HG03575 (cell line): ENCODE measurements at regions not wholly inside any gene's neighbourhood (a gene's known extent, or its start where the extent isn't known, plus 50 kb on each side); places are given as distances from the start of the nearest gene placed in this dataset.

ENCODE experiments used
- ATAC-seq: cut with Tn5 transposase; IDR thresholded peaks from one replicate; pipeline ENCODE4 v1.9.1; 2021; ENCODE audit not compliant: unreplicated experiment, insufficient number of reproducible peaks, low FRiP score; ENCODE audit errors: extremely low read depth

- ATAC-seq, result no peak
Observed at GRCh38 chr7:25849500-25850184, 302.4 kb upstream of the NFE2L3 start.

- no peak for ATAC-seq
Observed at GRCh38 chr7:25850216-25850615, 301.8 kb upstream of the NFE2L3 start.

DNA sequence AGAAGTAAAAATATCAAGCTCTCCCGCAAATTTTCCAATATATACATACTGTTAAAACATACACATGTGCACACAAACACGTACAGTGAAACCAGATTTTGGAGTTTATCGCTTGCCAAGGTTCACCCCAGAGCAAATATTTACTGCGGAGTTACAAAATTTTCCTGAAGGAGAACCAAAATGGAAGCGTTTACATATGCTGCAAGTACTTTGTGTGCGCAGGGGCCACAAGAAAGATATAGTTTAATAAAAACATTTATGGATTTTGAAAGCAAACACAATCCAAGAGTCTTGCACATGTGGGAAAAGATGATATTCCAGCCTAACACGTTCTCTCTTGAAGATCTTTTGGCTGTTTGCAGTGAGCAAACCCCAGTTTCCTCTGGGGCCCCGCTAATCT, 301.3 kb upstream of the NFE2L3 start:
- ATAC-seq, result no peak

- no peak for ATAC-seq
Observed at GRCh38 chr7:25851332-25852210, 300.4 kb upstream of the NFE2L3 start.

- no peak for ATAC-seq
Observed at GRCh38 chr7:25852211-25852938, 299.6 kb upstream of the NFE2L3 start.

DNA sequence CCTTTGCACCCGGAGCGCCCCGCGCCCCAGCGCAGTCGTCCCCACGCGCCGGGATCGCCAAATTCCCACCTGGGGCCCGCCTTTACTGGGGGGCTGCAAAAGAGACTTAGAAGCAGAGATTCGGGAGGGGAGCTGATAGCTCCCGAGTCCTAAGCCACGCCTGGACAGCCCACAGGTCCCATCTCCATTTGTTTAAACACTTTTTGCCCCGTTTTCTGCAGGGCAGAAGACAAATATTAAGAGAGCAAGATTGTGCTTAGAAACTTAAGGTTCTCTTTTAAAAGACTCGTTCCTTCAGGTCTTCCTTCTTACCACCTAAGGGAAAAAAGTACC, 299.1 kb upstream of the NFE2L3 start:
- ATAC-seq, result no peak

DNA sequence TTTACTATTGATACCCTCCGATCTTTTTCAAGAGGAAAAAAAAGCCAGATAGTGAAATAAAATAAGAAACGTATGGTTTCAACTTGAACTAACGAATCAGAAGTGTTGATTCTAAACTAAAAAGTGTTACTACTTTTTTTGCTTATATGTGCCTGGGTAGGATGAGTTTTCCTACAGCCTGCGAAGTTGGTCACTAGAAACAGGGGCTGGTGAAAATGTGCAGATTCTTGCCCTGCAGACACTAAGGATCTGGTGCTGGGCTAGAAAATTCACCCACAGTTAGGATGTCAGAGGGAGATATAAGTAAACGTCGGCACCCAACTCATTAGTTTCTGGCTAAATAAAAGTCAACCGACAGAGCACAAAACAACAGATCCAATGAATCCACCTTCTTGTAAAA, 298.7 kb upstream of the NFE2L3 start:
- no peak for ATAC-seq

DNA sequence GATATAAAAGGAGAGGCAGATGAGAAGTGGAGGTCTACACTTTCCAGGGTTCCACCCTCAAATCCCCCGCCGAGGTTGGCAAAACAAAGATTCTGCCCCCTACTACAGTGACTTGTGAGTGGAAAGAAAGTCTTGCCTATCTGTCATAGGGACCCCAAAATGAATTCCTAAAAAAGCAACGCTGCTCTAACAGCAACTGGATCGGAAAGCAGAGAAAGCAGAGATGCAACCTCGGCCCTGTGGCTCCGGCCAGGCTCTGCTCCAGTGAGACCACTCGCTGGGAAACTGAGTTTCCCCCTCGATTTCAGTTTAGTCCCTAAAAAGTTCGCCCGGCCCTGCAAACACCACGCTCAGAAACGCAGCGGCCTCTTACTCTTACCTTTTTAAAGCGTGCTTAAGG, 297.9 kb upstream of the NFE2L3 start:
- ATAC-seq, result no peak

- no peak for ATAC-seq
Observed at GRCh38 chr7:25854608-25855497, 297.1 kb upstream of the NFE2L3 start.

DNA sequence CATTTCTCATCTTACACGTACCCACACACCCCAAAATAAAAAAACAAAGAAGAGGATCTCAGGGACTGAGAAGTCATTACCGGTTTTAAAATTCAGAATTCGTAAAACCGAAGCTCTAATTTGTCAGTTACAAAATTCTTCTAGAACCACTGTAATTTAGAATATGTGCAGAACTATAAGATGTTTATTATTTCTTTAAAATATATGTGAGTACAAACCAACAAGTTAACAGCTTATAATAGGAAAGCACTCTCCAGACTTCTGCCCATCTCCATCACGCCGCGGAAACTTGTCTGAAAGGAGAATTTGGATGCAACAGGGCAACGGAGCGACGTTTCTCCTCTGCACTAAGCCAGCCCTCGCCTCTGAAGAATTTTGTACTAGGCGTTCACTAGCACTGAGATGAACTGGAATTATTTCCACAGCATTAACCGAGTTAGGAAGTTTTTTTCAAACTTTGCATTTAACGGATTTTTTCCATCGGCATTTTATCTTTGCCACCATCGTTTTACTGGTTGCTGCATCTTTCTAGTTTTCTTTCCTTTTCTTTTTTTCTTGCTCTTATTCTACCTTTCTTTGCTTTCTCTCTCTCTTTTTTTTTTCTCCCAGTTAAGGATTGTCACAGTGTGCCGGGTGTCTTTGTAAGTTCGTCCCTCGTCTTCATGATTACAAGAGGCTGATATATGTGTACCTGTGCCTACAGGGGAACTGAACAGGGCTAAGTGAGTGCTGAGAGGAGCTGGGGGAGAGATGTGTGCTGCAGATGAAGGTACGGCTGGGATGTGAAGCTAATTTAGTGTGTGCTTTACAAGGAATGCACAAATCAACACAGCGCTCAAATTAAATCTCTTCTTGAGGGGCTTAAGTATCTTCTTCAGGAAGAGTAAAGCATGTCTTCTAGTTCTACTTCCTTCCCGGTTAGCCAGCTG, 295.9 kb upstream of the NFE2L3 start:
- ATAC-seq, result no peak

- ATAC-seq, result no peak
Observed at GRCh38 chr7:25857376-25858067, 294.5 kb upstream of the NFE2L3 start.

DNA sequence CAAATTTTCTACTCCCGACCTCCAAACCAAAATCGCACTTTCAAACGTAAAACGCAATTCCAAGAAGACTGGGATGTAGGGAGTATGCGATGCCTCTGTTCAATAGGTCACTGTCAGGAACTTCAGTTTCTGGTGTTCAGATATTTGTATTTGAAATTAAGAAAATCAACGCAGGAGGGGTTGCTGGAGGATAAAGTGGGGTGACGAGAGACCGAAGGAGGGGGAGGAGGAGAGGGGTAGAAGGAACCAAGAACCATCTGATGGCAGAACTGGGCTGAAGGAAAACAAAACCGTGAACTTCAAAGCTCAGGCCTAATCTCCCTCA, 293.8 kb upstream of the NFE2L3 start:
- no peak for ATAC-seq

- ATAC-seq, result no peak
Observed at GRCh38 chr7:25858525-25859411, 293.2 kb upstream of the NFE2L3 start.

- ATAC-seq, result no peak
Observed at GRCh38 chr7:25859412-25860274, 292.4 kb upstream of the NFE2L3 start.

GRCh38 chr7:25860275-25861163, 291.5 kb upstream of the NFE2L3 start:
- ATAC-seq, result no peak
